Occipital lobe (tissue), 1 donor: ENCODE measurements at regions not wholly inside any gene's neighbourhood (a gene's known extent, or its start where the extent isn't known, plus 50 kb on each side); places are given as distances from the start of the nearest gene placed in this dataset.
"Not testable (repeated sequence)": the region's sequence is repeated elsewhere in the genome, so short reads cannot be mapped to it uniquely, and the experiment has no call there.

Source experiments
- DNase-seq: peaks from one replicate; lab custom pipeline; 2025; lab: John Stamatoyannopoulos, UW

GRCh38 chr1:245031041-245031440 is 123.7 kb upstream of the KIF26B start:
- no peak for DNase-seq

GRCh38 chr1:245026247-245026646 is 128.5 kb upstream of the KIF26B start:
- no peak for DNase-seq

GRCh38 chr1:245025525-245025924 is 129.3 kb upstream of the KIF26B start:
- no peak for DNase-seq

GRCh38 chr1:245023222-245023621 is 131.6 kb upstream of the KIF26B start:
- no peak for DNase-seq

- no peak for DNase-seq
These were observed 134.8 kb upstream of the KIF26B start for GRCh38 chr1:245019910-245020486.

- DNase-seq: no peak
These were observed 138.1 kb upstream of the KIF26B start for GRCh38 chr1:245016700-245017099.

- DNase-seq: no peak
These were observed 139.8 kb upstream of the KIF26B start for GRCh38 chr1:245015031-245015430.

- no peak for DNase-seq
These were observed 140.3 kb upstream of the KIF26B start for GRCh38 chr1:245014247-245015029.

GRCh38 chr1:245010018-245010614 is 144.7 kb upstream of the KIF26B start:
- no peak for DNase-seq

- no peak for DNase-seq
These were observed 144.4 kb upstream of the HNRNPU start for GRCh38 chr1:245008761-245009160.

GRCh38 chr1:245007852-245008251 is 143.5 kb upstream of the HNRNPU start:
- DNase-seq: no peak

GRCh38 chr1:245003246-245003645 is 138.9 kb upstream of the HNRNPU start:
- no peak for DNase-seq

- no peak for DNase-seq
These were observed 136.9 kb upstream of the HNRNPU start for GRCh38 chr1:245001252-245001651.

- no peak for DNase-seq
These were observed 136.5 kb upstream of the HNRNPU start for GRCh38 chr1:245000872-245001188.

GRCh38 chr1:244999644-245000043 is 135.3 kb upstream of the HNRNPU start:
- DNase-seq: not testable (repeated sequence)

- DNase-seq: no peak
These were observed 134.5 kb upstream of the HNRNPU start for GRCh38 chr1:244998717-244999346.

- DNase-seq: no peak
These were observed 131.5 kb upstream of the HNRNPU start for GRCh38 chr1:244995602-244996400.

- DNase-seq: no peak
These were observed 128.5 kb upstream of the HNRNPU start for GRCh38 chr1:244992833-244993232.

GRCh38 chr1:244989813-244990212 is 125.5 kb upstream of the HNRNPU start:
- no peak for DNase-seq

- no peak for DNase-seq
These were observed 124.2 kb upstream of the HNRNPU start for GRCh38 chr1:244988521-244988920.

- DNase-seq: no peak
These were observed 116.3 kb upstream of the HNRNPU start for GRCh38 chr1:244980605-244981004.

- DNase-seq: no peak
These were observed 110.2 kb upstream of the HNRNPU start for GRCh38 chr1:244974550-244974949.
